ENCODE measurements at regions not wholly inside any gene's neighbourhood (a gene's known extent, or its start where the extent isn't known, plus 50 kb on each side); places are given as distances from the start of the nearest gene placed in this dataset.

- DNase-seq = no peak
These were observed 186.4 kb downstream of the KIF20B start for GRCh38 chr10:89887830-89888229.

GRCh38 chr10:89888321-89889070 is 187.1 kb downstream of the KIF20B start:
- no peak for DNase-seq

DNA sequence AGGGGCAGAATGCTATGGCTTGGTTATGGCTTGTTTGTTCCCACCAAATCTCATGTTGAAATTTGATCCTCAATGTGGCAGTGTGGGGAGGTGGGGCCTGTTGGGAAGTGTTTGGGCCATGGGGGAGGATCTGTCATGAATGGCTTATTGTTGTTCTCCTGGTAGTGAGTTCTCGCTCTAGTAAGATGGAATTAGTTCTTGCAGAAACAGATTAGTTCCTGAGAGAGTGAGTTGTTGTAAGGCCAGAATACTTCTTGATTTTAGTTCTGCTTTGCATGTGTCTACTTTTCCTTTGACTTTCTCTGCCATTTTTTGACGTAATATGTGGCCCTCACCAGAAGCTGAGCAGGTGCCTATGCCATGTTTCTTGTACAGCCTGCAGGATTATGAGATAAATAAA is 188.2 kb downstream of the KIF20B start:
- DNase-seq = no peak

GRCh38 chr10:89891006-89891535 is 189.7 kb downstream of the KIF20B start:
- no peak for DNase-seq

- DNase-seq = no peak
These were observed 192.7 kb downstream of the KIF20B start for GRCh38 chr10:89894051-89894450.

DNA sequence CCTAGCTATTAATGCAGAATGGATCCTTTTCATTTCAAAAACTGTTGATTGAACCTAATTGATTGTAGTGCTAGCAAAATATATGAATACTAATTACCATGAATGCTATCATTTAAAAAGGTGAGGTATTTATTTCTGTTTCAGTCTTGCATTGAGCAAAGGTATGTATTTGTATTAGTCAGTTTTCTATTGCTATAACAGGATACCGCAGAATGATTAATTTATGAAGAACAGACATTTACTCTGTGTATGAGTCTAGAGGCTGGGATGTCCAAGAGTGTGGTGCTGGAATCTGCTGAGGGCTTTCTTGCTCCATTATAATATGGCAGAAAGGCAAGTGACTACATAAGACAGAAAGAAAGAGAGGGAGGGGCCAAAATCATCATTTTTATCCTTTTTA is 199.2 kb downstream of the KIF20B start:
- no peak for DNase-seq

DNA sequence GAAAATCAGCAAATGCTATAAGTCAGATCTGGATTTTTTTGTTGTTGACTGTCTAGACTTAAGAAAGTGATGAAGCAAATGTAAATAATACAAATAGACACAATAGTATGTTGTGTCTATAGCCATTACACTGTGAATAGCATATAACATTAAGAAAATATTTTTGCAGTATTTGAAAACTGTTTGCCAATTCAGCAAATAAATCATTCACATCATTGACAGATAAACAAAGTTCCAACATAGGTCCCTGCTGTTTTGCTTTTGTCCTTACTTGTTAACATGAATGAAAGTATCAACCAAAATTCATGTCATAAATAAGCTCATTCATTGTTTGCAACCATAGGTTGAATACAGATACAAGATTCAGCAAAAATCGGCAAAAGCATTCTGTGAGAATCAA is 200.5 kb downstream of the KIF20B start:
- DNase-seq = no peak

DNA sequence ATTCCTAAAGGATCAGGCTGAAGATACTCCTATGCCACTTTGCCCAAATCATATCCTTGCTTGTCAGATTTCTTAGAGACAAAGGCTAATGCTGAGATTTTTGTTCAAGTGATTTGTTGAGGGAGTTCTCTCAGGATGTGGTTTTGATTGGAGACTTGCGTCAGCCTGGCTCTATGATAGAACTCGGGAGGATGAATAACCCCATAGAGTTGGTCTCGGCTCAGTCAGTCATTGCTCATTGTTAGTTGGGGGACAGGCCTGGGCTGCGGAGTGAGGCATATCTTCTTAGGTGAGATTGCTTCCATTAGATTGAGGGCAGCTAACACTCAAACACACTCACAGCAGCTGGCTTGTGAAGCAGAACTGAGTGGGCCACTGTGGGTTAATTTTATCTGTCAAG is 203.4 kb downstream of the KIF20B start:
- DNase-seq = no peak

- no peak for DNase-seq
These were observed 208.4 kb downstream of the KIF20B start for GRCh38 chr10:89909752-89910151.

- DNase-seq = no peak
These were observed 213.6 kb downstream of the KIF20B start for GRCh38 chr10:89915021-89915420.

- DNase-seq = no peak
These were observed 214.6 kb downstream of the KIF20B start for GRCh38 chr10:89915968-89916367.

DNA sequence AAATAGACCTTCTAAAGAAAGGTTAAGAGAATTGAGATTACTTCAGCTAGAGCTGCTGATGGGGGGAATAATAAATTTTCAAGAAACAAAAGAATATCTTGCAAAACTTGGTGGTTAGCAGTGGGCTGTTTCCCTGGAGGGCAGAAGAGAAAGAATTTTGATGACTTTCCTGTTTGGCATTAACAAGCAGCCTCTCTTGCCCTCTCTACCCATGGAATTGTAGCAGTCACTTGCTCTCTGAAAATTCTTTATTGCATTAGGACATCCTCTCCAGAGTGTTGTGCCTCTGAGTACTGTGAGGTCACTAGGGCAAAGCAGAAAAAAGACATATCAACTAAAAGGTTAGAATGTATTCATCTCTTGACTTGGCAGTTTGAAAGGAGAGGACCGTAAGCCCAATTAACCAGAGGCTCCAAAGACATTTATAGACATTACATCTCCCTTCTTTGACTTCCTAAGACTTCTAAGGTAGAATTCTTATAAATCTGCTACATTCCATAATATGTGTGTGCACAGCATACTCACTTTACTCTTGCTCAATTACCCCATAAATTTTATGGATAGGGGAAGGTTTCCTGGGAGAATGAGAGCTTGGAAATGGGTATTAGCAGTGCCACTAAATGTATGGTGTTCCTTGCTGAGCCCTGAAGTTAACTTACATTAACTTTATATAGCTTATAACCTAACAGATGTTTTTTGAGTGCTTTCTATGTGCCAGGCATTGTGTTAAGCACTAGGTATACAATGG is 215.3 kb downstream of the KIF20B start:
- DNase-seq = no peak

DNA sequence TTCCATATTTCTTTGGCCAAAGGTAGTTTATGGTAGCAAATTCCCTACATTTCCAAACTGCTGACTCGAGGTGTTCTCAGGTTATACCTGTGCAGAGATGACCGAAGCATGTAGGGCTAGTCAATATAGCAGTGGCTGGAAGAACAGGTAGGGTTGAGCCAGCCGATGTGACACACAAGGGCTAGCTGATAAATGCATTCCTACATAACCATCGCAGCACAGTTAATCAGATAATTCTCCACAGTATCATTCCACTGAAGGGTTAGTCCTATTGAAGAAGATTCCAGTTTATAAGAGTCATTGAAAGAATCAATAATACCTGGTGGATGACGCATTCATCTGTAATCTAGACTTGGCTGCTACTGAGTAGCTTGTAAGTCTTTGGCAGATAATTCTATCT is 220.0 kb downstream of the KIF20B start:
- DNase-seq = no peak

GRCh38 chr10:89923661-89924060 is 222.3 kb downstream of the KIF20B start:
- DNase-seq = no peak

GRCh38 chr10:89924261-89924660 is 222.9 kb downstream of the KIF20B start:
- no peak for DNase-seq

DNA sequence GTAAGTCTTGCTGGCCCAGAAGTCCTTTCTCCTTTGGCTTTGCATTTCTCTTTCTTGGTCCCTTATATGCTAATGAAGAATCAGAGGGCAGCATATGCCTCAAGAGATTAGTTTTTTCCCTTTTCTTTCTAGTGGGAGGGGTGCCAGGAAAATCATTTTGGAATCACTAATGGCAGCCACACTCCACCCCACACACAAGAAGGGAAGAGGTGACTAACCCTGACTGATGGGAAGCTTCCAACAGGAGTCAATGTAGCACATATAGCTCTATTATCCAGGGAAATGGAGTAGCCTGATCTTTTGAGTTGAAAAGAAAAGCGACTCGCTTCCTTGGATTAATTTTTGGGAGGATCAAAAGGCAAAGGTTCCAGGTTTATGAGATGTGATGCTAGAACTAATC is 225.3 kb downstream of the KIF20B start:
- no peak for DNase-seq

DNA sequence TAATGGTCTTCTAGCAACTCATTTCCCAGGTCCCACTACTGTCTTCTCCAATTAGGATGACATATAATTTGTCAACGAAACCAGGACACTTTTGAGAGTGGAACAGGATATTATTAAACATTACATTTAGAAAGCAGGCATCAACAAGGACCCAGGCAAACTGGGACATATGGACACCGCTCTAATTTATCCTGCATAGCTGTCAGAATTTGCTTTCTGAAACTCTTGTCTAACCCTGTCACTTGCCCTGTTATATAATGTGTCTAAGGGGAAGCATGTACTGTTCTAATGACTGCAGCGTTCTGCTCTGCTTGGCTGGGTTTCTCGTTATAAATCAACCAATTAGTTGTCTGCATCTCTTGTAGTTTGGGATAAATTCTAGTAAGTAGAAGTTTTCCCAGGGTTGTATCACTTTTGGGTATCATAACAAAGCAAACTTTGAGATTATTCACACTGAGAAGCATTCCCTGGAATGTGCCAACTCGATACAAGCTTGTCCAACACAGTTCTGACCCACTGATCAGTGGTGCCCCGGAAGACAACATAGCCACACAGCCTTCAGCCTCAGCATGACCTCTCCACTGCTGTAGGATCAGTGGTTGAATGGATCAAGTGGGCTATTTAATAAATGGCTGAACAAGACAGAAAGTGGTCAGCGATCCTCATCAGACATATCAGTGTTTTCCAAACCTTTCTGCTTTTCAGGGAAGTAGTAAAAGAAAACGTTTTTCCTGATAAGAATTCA is 228.1 kb downstream of the KIF20B start:
- DNase-seq = no peak

- DNase-seq = no peak
These were observed 236.1 kb downstream of the KIF20B start for GRCh38 chr10:89937494-89937893.

GRCh38 chr10:89940076-89940475 is 238.7 kb downstream of the KIF20B start:
- no peak for DNase-seq

GRCh38 chr10:89942217-89942616 is 240.8 kb downstream of the KIF20B start:
- no peak for DNase-seq

DNA sequence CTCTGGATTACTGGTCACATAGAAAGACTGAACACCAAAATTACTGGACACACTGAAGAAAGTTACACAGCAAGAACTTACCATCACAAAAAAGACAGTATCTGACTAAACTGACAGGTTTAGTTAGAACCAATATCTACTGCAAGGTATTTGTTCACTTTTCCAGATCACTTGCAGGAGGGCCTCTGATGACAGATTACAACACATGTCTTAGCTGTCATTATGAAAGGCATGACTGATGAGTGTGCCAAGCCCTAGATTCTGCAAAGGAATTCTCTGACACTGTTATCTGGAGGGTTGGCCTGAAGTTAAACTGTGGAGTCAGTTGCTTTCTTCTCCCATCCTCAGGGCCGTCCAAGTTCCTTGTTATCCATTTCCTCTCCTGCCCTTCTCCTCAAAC is 242.7 kb downstream of the KIF20B start:
- DNase-seq = no peak

DNA sequence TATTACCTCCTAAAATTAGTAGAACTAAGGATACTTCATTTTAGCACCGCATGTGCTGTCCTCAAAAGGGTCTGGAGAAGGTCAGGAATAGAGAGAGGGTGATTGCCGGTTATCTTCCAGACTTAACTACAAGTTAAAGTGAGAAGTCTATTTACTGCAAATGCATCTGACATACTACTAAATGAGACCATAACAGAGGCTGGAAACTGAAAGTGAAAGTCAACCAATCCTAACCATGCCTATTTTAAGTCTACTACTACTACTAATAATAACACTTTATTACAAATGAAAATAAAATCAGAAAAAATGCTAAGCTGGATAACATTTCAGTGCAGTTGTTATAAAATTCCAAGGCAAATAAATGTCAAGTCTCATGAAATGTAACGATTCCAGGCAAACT is 244.7 kb downstream of the KIF20B start:
- no peak for DNase-seq

DNA sequence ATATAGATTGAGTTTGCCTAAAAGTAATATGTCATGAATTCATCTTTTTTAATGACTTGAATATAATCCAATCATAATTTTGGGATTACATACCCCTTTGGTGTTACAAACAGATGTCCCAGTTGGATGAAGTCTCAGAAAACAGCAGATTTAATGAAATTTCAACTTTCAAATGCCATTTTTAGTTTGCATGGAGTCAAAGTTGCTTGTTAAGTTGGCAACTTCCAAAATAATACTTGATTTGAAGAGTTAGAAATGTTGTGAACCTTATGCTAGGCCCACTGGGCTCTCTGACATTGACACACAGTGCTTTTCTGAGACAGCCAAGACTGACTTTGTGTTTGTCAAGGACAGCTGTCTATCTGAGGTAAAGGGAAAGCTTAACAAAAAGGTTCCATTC is 248.1 kb downstream of the KIF20B start:
- DNase-seq = no peak

- no peak for DNase-seq
These were observed 250.9 kb downstream of the KIF20B start for GRCh38 chr10:89952325-89952724.

Data from GF-D8 (cell line).